HG03196 (cell line): ENCODE measurements at regions not wholly inside any gene's neighbourhood (a gene's known extent, or its start where the extent isn't known, plus 50 kb on each side); places are given as distances from the start of the nearest gene placed in this dataset.

Experiments
- ATAC-seq: cut with Tn5 transposase; IDR thresholded peaks from one replicate; pipeline ENCODE4 v1.9.1; 2021; ENCODE audit not compliant: unreplicated experiment

- no peak for ATAC-seq
These were observed 572.9 kb upstream of the CDH6 start for GRCh38 chr5:30620481-30621085.

- no peak for ATAC-seq
These were observed 585.0 kb upstream of the CDH6 start for GRCh38 chr5:30608501-30608900.

GRCh38 chr5:30607301-30607894 is 586.1 kb upstream of the CDH6 start:
- no peak for ATAC-seq

- no peak for ATAC-seq
These were observed 587.7 kb upstream of the CDH6 start for GRCh38 chr5:30605693-30606268.

GRCh38 chr5:30604648-30605262 is 588.7 kb upstream of the CDH6 start:
- no peak for ATAC-seq

GRCh38 chr5:30600892-30601291 is 592.6 kb upstream of the CDH6 start:
- no peak for ATAC-seq

GRCh38 chr5:30596495-30597064 is 596.9 kb upstream of the CDH6 start:
- no peak for ATAC-seq

- no peak for ATAC-seq
These were observed 599.2 kb upstream of the CDH6 start for GRCh38 chr5:30594331-30594730.

GRCh38 chr5:30592833-30593232 is 600.7 kb upstream of the CDH6 start:
- no peak for ATAC-seq

- no peak for ATAC-seq
These were observed 612.1 kb upstream of the CDH6 start for GRCh38 chr5:30581198-30581935.

- no peak for ATAC-seq
These were observed 618.7 kb upstream of the CDH6 start for GRCh38 chr5:30574761-30575160.

- no peak for ATAC-seq
These were observed 621.2 kb upstream of the CDH6 start for GRCh38 chr5:30572279-30572678.

- no peak for ATAC-seq
These were observed 631.7 kb upstream of the CDH6 start for GRCh38 chr5:30561771-30562170.

GRCh38 chr5:30551618-30552017 is 641.9 kb upstream of the CDH6 start:
- ATAC-seq: no peak

- no peak for ATAC-seq
These were observed 644.7 kb upstream of the CDH6 start for GRCh38 chr5:30548580-30549305.

- no peak for ATAC-seq
These were observed 653.3 kb upstream of the CDH6 start for GRCh38 chr5:30540150-30540549.

GRCh38 chr5:30539004-30539634 is 654.4 kb upstream of the CDH6 start:
- no peak for ATAC-seq

- ATAC-seq: no peak
These were observed 668.1 kb upstream of the CDH6 start for GRCh38 chr5:30525353-30525752.

- no peak for ATAC-seq
These were observed 669.1 kb upstream of the CDH6 start for GRCh38 chr5:30524428-30524827.

- no peak for ATAC-seq
These were observed 670.4 kb upstream of the CDH6 start for GRCh38 chr5:30523061-30523460.
